CD14-positive monocyte (primary cell): ENCODE measurements at regions not wholly inside any gene's neighbourhood (a gene's known extent, or its start where the extent isn't known, plus 50 kb on each side); places are given as distances from the start of the nearest gene placed in this dataset.

Experiments
- DNase-seq, 3 donors: peaks; one replicate each; pipeline ENCODE4 v3.0.0-alpha.2; 2011 to 2022
- H2AFZ ChIP-seq: 2 replicates; pipeline ENCODE4 v1.6.0; 2012; ENCODE audit warnings: mild to moderate bottlenecking, low read depth, low read length, inconsistent platforms; ENCODE audit not compliant: insufficient read depth, poor library complexity, severe bottlenecking
- H3K27ac ChIP-seq, 2 donors: 1 replicate in 1 of 2; 2 replicates in 1 of 2; pipeline ENCODE4 v1.5.1; 2012 to 2013; ENCODE audit warnings: low read length in 2 of 2, control low read depth in 1 of 2, inconsistent platforms in 1 of 2, low read depth in 1 of 2, mild to moderate bottlenecking in 1 of 2
- H3K27me3 ChIP-seq, 2 donors: one replicate each; pipeline versions ENCODE4 v1.6.0 to v1.6.1; 2011 to 2013; ENCODE audit warnings: low read length in 2 of 2; ENCODE audit not compliant: control insufficient read depth in 2 of 2, insufficient read depth in 2 of 2
- H3K36me3 ChIP-seq, 2 donors: replicated peaks in 1 of 2; 1 replicate in 1 of 2; 2 replicates in 1 of 2; pipeline versions ENCODE4 v1.5.1 to v1.6.1; 2012 to 2013; ENCODE audit warnings: low read length in 2 of 2, control low read depth in 1 of 2, inconsistent platforms in 1 of 2, mild to moderate bottlenecking in 1 of 2; ENCODE audit not compliant: insufficient read depth in 2 of 2, control insufficient read depth in 1 of 2
- H3K4me1 ChIP-seq, 2 donors: 1 replicate in 1 of 2; 2 replicates in 1 of 2; pipeline versions ENCODE4 v1.5.1 to v1.6.1; 2012 to 2013; ENCODE audit warnings: low read length in 2 of 2, control low read depth in 1 of 2, inconsistent platforms in 1 of 2, mild to moderate bottlenecking in 1 of 2, moderate library complexity in 1 of 2; ENCODE audit not compliant: insufficient read depth in 2 of 2, control insufficient read depth in 1 of 2
- H3K4me2 ChIP-seq: replicated peaks from 2 replicates; pipeline ENCODE3; 2012; ENCODE audit warnings: low read length, moderate library complexity, mild to moderate bottlenecking; ENCODE audit not compliant: poor library complexity, severe bottlenecking; ENCODE audit errors: extremely low read depth
- H3K4me3 ChIP-seq, 3 experiments: fragments of 200-600 bp in 1 of 3; sonication (generic) in 1 of 3; replicated peaks in 1 of 3; 1 replicate in 2 of 3; 2 replicates in 1 of 3; pipeline ENCODE4 v1.5.1; 2011 to 2013; ENCODE audit warnings: low read length in 3 of 3, mild to moderate bottlenecking in 3 of 3, control low read depth in 2 of 3, low read depth in 2 of 3, inconsistent platforms in 1 of 3, moderate library complexity in 1 of 3
- H3K79me2 ChIP-seq: 2 replicates; pipeline ENCODE4 v1.6.0; 2012; ENCODE audit warnings: mild to moderate bottlenecking, control low read depth, inconsistent platforms, low read length, moderate library complexity; ENCODE audit not compliant: insufficient read depth
- H3K9ac ChIP-seq: 2 replicates; pipeline ENCODE4 v1.6.0; 2017; ENCODE audit warnings: low read length, mild to moderate bottlenecking; ENCODE audit not compliant: insufficient read depth, poor library complexity, severe bottlenecking
- H3K9me3 ChIP-seq, 2 donors: replicated peaks in 1 of 2; 1 replicate in 1 of 2; 2 replicates in 1 of 2; pipeline versions ENCODE4 v1.5.1 to v1.6.1; 2012 to 2013; ENCODE audit warnings: low read length in 2 of 2, control low read depth in 1 of 2; ENCODE audit not compliant: control insufficient read depth in 1 of 2, insufficient read depth in 1 of 2
- H4K20me1 ChIP-seq: 2 replicates; pipeline ENCODE4 v1.6.0; 2012; ENCODE audit warnings: mild to moderate bottlenecking, low read length, control low read depth, moderate library complexity; ENCODE audit not compliant: insufficient read depth
- H3K27ac Mint-ChIP-seq, 7 donors: one replicate each; pipeline ENCODE4 v1.8.0; 2020; ENCODE audit warnings: mild to moderate bottlenecking in 7 of 7, mixed read lengths in 7 of 7, moderate library complexity in 6 of 7, inconsistent platforms in 2 of 7
- H3K27me3 Mint-ChIP-seq, 3 donors: one replicate each; pipeline ENCODE4 v1.8.0; 2021 to 2022; ENCODE audit warnings: low read depth in 3 of 3, mild to moderate bottlenecking in 3 of 3, mixed read lengths in 3 of 3, moderate library complexity in 3 of 3, inconsistent platforms in 1 of 3
- H3K36me3 Mint-ChIP-seq, 2 donors: one replicate each; pipeline ENCODE4 v1.8.0; 2020; ENCODE audit warnings: mixed read lengths in 2 of 2, inconsistent platforms in 1 of 2, mild to moderate bottlenecking in 1 of 2
- H3K4me1 Mint-ChIP-seq: one replicate; pipeline ENCODE4 v1.8.0; 2020; ENCODE audit warnings: mild to moderate bottlenecking, mixed read lengths
- H3K4me3 Mint-ChIP-seq, 2 donors: one replicate each; pipeline ENCODE4 v1.8.0; 2020; ENCODE audit warnings: mild to moderate bottlenecking in 2 of 2, mixed read lengths in 2 of 2, moderate library complexity in 1 of 2
- H3K9me3 Mint-ChIP-seq, 7 donors: one replicate each; pipeline ENCODE4 v1.8.0; 2020 to 2022; ENCODE audit warnings: mixed read lengths in 7 of 7, mild to moderate bottlenecking in 6 of 7, moderate library complexity in 6 of 7, inconsistent platforms in 2 of 7
- WGBS: methylation state at CpG from one replicate; pipeline ENCODE4 v1.1.5; 2013; ENCODE audit warnings: missing lambda C conversion rate; ENCODE audit not compliant: insufficient coverage; 5-methylcytosine and 5-hydroxymethylcytosine counted together
- intact Hi-C, 2 donors: fragments of 100-400 bp; cut with micrococcal nuclease; formaldehyde crosslinking; loops; one replicate each; pipeline versions ENCODE4 v1.15.0 to v1.15.1; 2023
- TF ChIP-seq, protein P1 (sequence below): fragments of 200-600 bp; IDR thresholded peaks from one replicate; pipeline ENCODE4 v1.8.0; 2022; ENCODE audit warnings: antibody characterized with exemption, mild to moderate bottlenecking

DNA sequence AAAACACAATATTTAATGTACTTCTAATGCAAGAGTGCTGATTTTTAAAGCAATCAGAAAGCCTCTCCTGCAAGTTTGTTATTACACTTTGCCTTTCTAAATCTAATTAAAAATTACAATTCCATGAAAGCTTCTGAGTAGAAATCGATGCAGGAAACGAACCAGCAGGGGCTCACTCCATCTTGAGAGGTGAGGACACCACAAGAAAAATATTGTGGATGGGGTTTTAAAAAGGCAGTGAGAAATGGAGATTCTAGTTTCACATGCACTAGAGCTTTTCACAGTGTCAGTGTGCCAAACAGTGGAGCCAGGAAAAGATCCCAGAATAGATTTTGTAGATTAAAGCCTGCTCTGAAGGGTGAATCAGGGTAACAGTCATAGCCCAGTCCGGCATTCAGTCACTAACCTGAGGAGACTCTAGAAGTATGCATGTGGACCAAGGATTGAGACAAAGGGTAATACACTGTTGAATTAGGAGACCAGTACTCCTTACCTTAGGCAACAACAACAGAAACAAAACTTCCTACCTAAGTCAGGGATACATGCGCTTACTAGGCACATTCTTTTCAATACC, 362.3 kb downstream of the NAF1 start:
- Histone ChIP-seq H3K36me3 (no peaks in the 10 kb centered on the region), H2AFZ (no peak overlapping the region), H3K4me2 (no peak overlapping the region), H3K4me1 (no peaks in the 10 kb centered on the region), H3K4me3 (no peak overlapping the region), H3K27me3 (no peaks in the 10 kb centered on the region), H3K27ac (no peak overlapping the region), H3K79me2 (no peaks in the 10 kb centered on the region), H3K9ac (no peak overlapping the region), H4K20me1 (no peaks in the 10 kb centered on the region), H3K9me3 (peaks cover 0 to 3% of the 10 kb centered on the region in 2 donors)
- Mint-ChIP-seq H3K36me3 (no peaks in the 10 kb centered on the region), H3K9me3 (peaks cover 0 to 2% (median 0%) of the 10 kb centered on the region in 7 donors), H3K4me1 (no peaks in the 10 kb centered on the region), H3K4me3 (no peak overlapping the region), H3K27ac (no peak overlapping the region), H3K27me3 (peaks cover 0 to 2% (median 0%) of the 10 kb centered on the region in 3 donors)
- intact Hi-C loops, result no loop called here
- DNase-seq, result no peak
- WGBS, result no CpG with 5 or more reads among the region's 4 CpGs
- TF ChIP-seq, protein P1, sequence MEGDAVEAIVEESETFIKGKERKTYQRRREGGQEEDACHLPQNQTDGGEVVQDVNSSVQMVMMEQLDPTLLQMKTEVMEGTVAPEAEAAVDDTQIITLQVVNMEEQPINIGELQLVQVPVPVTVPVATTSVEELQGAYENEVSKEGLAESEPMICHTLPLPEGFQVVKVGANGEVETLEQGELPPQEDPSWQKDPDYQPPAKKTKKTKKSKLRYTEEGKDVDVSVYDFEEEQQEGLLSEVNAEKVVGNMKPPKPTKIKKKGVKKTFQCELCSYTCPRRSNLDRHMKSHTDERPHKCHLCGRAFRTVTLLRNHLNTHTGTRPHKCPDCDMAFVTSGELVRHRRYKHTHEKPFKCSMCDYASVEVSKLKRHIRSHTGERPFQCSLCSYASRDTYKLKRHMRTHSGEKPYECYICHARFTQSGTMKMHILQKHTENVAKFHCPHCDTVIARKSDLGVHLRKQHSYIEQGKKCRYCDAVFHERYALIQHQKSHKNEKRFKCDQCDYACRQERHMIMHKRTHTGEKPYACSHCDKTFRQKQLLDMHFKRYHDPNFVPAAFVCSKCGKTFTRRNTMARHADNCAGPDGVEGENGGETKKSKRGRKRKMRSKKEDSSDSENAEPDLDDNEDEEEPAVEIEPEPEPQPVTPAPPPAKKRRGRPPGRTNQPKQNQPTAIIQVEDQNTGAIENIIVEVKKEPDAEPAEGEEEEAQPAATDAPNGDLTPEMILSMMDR, result no peak

DNA sequence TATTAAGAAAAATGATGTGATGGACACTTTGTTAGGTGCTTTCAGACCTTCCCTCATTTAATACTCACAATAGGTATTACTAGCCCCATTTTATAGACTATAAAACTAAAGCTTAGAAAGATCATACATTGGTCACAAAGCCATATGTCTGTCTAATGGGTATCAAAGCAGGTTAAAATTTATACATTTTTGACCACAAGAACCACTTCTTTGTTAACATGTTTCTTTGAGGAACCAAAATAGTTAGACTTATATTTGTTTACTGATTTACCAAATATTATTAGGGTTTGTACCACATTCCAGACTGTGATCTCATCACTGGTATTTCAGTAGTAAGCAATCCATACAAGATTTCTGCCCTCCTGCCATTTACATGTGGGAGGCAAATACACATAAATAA, 363.3 kb downstream of the NAF1 start:
- H3K4me1 Mint-ChIP-seq, result no peaks in the 10 kb centered on the region
- intact Hi-C loops, result no loop called here
- no peak overlapping the region for H3K4me3 Mint-ChIP-seq

More for the DNA sequence above, 363.3 kb downstream of the NAF1 start:
- Mint-ChIP-seq H3K36me3 (no peaks in the 10 kb centered on the region), H3K9me3 (peaks cover 0 to 5% (median 0%) of the 10 kb centered on the region in 7 donors), H3K27me3 (peaks cover 0 to 2% (median 0%) of the 10 kb centered on the region in 3 donors), H3K27ac (no peak overlapping the region)
- Histone ChIP-seq H4K20me1 (no peaks in the 10 kb centered on the region), H3K79me2 (no peaks in the 10 kb centered on the region), H3K4me2 (no peak overlapping the region), H3K9ac (no peak overlapping the region), H2AFZ (no peak overlapping the region), H3K36me3 (no peaks in the 10 kb centered on the region), H3K4me3 (no peak overlapping the region), H3K27me3 (no peaks in the 10 kb centered on the region), H3K27ac (no peak overlapping the region), H3K9me3 (peaks cover 0 to 3% of the 10 kb centered on the region in 2 donors), H3K4me1 (no peaks in the 10 kb centered on the region)
- TF ChIP-seq, protein P1, result no peak
- DNase-seq, result no peak
